Suprapubic skin (tissue), 4 donors: ENCODE measurements at regions not wholly inside any gene's neighbourhood (a gene's known extent, or its start where the extent isn't known, plus 50 kb on each side); places are given as distances from the start of the nearest gene placed in this dataset.
"Not testable (repeated sequence)": the region's sequence is repeated elsewhere in the genome, so short reads cannot be mapped to it uniquely, and the experiment has no call there.

Experiments used
- DNase-seq, 2 donors: peaks; one replicate each; pipeline ENCODE4 v3.0.0-alpha.2; 2019; ENCODE audit warnings: low spot score in 2 of 2
- H3K27ac ChIP-seq: fragments of 200-600 bp; sonication (generic); one replicate; pipeline ENCODE4 v1.5.1; 2019
- H3K27me3 ChIP-seq: fragments of 200-600 bp; sonication (generic); one replicate; pipeline ENCODE4 v1.5.1; 2019
- H3K36me3 ChIP-seq: fragments of 200-600 bp; sonication (generic); one replicate; pipeline ENCODE4 v1.5.1; 2019
- H3K4me1 ChIP-seq: fragments of 200-600 bp; sonication (generic); one replicate; pipeline ENCODE4 v1.5.1; 2019
- H3K4me3 ChIP-seq: fragments of 200-600 bp; sonication (generic); one replicate; pipeline ENCODE4 v1.5.1; 2019; ENCODE audit warnings: mild to moderate bottlenecking
- H3K9me3 ChIP-seq: fragments of 200-600 bp; sonication (generic); one replicate; pipeline ENCODE4 v1.5.1; 2019
- CTCF ChIP-seq, 2 donors: fragments of 200-600 bp in 1 of 2; fragments of 450-650 bp in 1 of 2; sonication (generic) in 1 of 2; IDR thresholded peaks; one replicate each; pipeline ENCODE4 v1.5.1; 2016 to 2019; ENCODE audit warnings: antibody characterized with exemption in 2 of 2, mild to moderate bottlenecking in 1 of 2, moderate library complexity in 1 of 2
- EP300 ChIP-seq: sonication (generic); formaldehyde crosslinking; IDR thresholded peaks from one replicate; pipeline ENCODE4 v1.6.1; 2017; ENCODE audit warnings: antibody characterized with exemption
- POLR2A ChIP-seq, 2 donors: fragments of 450-650 bp; IDR thresholded peaks; one replicate each; pipeline ENCODE4 v1.6.1; 2017; ENCODE audit warnings: antibody characterized with exemption in 2 of 2, mild to moderate bottlenecking in 2 of 2, moderate library complexity in 2 of 2
- POLR2AphosphoS5 ChIP-seq, 3 donors: sonication (generic); formaldehyde crosslinking; IDR thresholded peaks; one replicate each; pipeline ENCODE4 v1.6.1; 2017; ENCODE audit warnings: antibody characterized with exemption in 3 of 3
- WGBS: methylation state at CpG from one replicate; pipeline ENCODE4 v1.1.5; 2018; 5-methylcytosine and 5-hydroxymethylcytosine counted together

- not testable (repeated sequence) for H3K9me3 ChIP-seq, H3K4me1 ChIP-seq, H3K27ac ChIP-seq, DNase-seq, H3K27me3 ChIP-seq, H3K4me3 ChIP-seq, H3K36me3 ChIP-seq
- 87% methylated on average over 9 of the region's 10 CpGs for WGBS
Observed at GRCh38 chr13:24599019-24599791, 81.0 kb upstream of the ATP12A start.

- Histone ChIP-seq H3K4me1 (no peaks in the 10 kb centered on the region), H3K27me3 (no peaks in the 10 kb centered on the region), H3K27ac (no peak overlapping the region), H3K4me3 (no peak overlapping the region), H3K9me3 (peaks cover 5% of the 10 kb centered on the region), H3K36me3 (no peaks in the 10 kb centered on the region)
- TF ChIP-seq POLR2AphosphoS5 (IDR thresholded peaks at IDR 0.05) (no peak), POLR2A (IDR thresholded peaks at IDR 0.05) (no peak), EP300 (no peak), CTCF (IDR thresholded peaks at IDR 0.05) (no peak)
- WGBS = 78% methylated on average over 6 of the region's 6 CpGs
- DNase-seq = no peak
Observed at GRCh38 chr13:24605923-24606372, 74.3 kb upstream of the ATP12A start.

- DNase-seq = no peak
- TF ChIP-seq POLR2A (IDR thresholded peaks at IDR 0.05) (no peak), CTCF (IDR thresholded peaks at IDR 0.05) (no peak), EP300 (no peak), POLR2AphosphoS5 (IDR thresholded peaks at IDR 0.05) (no peak)
- Histone ChIP-seq H3K27me3 (no peaks in the 10 kb centered on the region), H3K9me3 (peaks cover 5% of the 10 kb centered on the region), H3K4me1 (no peaks in the 10 kb centered on the region), H3K36me3 (no peaks in the 10 kb centered on the region), H3K4me3 (no peak overlapping the region), H3K27ac (no peak overlapping the region)
- 14% methylated on average over 1 of the region's 6 CpGs for WGBS
Observed at GRCh38 chr13:24606486-24607170, 73.6 kb upstream of the ATP12A start.

GRCh38 chr13:24610956-24611355 lies 69.3 kb upstream of the ATP12A start:
- no peak overlapping the region for H3K4me3 ChIP-seq
- WGBS = 89% methylated on average over 3 of the region's 3 CpGs
- DNase-seq = no peak

GRCh38 chr13:24612726-24613125 lies 67.5 kb upstream of the ATP12A start:
- Histone ChIP-seq H3K27me3 (no peaks in the 10 kb centered on the region), H3K36me3 (no peaks in the 10 kb centered on the region), H3K4me3 (no peak overlapping the region), H3K4me1 (no peaks in the 10 kb centered on the region), H3K27ac (no peak overlapping the region), H3K9me3 (no peaks in the 10 kb centered on the region)
- DNase-seq = no peak
- 94% methylated on average over 9 of the region's 9 CpGs for WGBS
- no peak for TF ChIP-seq EP300
- no peak for TF ChIP-seq POLR2A (IDR thresholded peaks at IDR 0.05)
- TF ChIP-seq POLR2AphosphoS5 (IDR thresholded peaks at IDR 0.05) = no peak
- TF ChIP-seq CTCF (IDR thresholded peaks at IDR 0.05) = no peak

More at GRCh38 chr13:24610956-24611355, 69.3 kb upstream of the ATP12A start:
- Histone ChIP-seq H3K4me1 (no peaks in the 10 kb centered on the region), H3K9me3 (no peaks in the 10 kb centered on the region), H3K27me3 (no peaks in the 10 kb centered on the region), H3K36me3 (no peaks in the 10 kb centered on the region), H3K27ac (no peak overlapping the region)
- TF ChIP-seq EP300 (no peak), CTCF (IDR thresholded peaks at IDR 0.05) (no peak), POLR2A (IDR thresholded peaks at IDR 0.05) (no peak), POLR2AphosphoS5 (IDR thresholded peaks at IDR 0.05) (no peak)
